ENCODE measurements at regions not wholly inside any gene's neighbourhood (a gene's known extent, or its start where the extent isn't known, plus 50 kb on each side); places are given as distances from the start of the nearest gene placed in this dataset.

DNA sequence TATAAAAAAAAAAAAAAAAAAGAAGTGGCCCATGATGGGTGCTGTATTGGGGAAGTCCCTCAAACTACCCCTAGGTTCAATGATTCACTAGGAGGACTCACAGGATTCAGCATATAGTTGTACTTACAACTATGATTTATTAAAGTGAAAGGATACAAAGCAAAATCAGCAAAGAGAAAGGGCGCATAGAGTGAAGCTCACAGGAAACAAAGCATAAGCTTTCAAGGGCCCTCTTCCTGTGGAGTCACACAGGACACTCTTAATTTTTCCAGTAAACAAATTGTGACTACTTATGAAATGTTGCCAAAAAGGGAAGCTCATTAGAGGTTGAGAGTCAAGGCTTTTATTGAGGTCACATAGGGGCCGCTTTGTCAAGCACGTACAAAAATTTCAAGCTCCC, 153.7 kb upstream of the GAP43 start:
- no peaks in the 10 kb centered on the region for H3K27me3 ChIP-seq (ENCODE audit: control insufficient read depth, insufficient read depth, low read length)

DNA sequence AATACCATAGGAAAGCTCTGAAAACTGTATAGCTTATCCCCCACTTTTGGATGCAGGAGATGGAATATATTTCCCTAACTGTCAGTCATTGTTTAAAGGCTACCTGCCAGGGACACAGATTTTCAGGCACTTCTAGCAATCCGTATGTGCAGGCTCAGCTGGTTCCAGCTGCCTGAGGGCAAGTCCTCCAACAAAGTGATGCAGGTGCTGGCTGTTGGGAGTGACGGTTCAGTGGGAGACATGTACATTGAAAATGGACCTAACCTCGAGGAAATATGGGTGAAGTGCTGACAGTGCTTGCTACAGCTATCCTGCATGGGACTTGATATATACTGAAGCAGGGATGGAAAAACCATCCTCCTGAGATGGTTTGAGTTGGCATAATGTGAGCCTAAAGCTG, 153.1 kb upstream of the GAP43 start:
- Histone ChIP-seq H3K9ac (ENCODE audit: low read length) (no peak overlapping the region), H3K36me3 (ENCODE audit: control insufficient read depth, insufficient read depth, low read length) (no peaks in the 10 kb centered on the region), H3K27ac (ENCODE audit: low read depth, low read length) (no peak overlapping the region), H3K4me3 (ENCODE audit: low read length) (no peak overlapping the region), H3K4me1 (ENCODE audit: control insufficient read depth, insufficient read depth, low read length) (no peaks in the 10 kb centered on the region), H3K27me3 (ENCODE audit: control insufficient read depth, insufficient read depth, low read length) (no peaks in the 10 kb centered on the region)

More for the DNA sequence above, 153.7 kb upstream of the GAP43 start:
- H3K36me3 ChIP-seq (ENCODE audit: control insufficient read depth, insufficient read depth, low read length): no peaks in the 10 kb centered on the region
- H3K9ac ChIP-seq (ENCODE audit: low read length): no peak overlapping the region
- no peak overlapping the region for H3K4me3 ChIP-seq (ENCODE audit: low read length)
- no peaks in the 10 kb centered on the region for H3K4me1 ChIP-seq (ENCODE audit: control insufficient read depth, insufficient read depth, low read length)
- no peak overlapping the region for H3K27ac ChIP-seq (ENCODE audit: low read depth, low read length)

DNA sequence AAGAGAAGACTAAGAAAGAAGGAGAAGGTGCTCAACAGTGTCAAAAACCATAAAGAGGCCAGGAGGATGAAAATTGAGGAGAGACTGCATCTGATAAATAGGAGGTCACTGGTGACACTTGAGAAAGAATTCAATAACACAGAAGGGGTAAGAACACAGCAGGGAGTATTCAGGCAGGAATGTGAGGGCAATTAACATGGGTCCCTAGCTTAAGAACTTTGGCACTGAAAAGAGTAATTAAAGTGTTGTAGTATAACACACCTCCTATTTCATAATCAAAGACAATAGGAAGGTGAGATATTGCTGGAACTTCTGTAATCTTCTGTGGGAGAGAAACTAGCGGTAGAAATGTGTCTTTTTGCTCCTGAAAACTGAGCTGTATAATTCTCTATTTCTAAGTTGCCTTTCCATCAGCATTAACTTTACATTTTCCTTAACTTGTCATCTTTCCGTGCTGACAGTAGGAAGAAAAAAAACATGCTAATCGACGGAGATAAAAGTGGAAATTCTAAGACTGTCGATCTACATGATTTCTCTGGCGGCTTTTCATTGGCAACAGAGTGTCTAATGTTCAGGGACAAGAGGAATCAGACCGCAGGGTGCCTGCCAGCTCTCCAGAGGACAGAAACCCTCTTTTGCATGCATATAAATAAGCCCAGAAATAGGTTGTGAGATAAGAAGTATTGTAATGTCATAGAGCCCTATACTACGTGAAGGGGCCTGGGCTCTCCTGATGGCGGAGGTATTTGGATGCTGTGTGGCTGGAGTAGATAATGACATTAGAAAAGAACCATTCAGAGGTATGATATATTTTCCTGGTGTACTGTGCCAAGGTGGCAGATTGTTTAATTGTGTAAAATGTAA, 147.9 kb upstream of the GAP43 start:
- Histone ChIP-seq H3K27me3 (ENCODE audit: control insufficient read depth, insufficient read depth, low read length) (no peaks in the 10 kb centered on the region), H3K4me1 (ENCODE audit: control insufficient read depth, insufficient read depth, low read length) (no peaks in the 10 kb centered on the region), H3K4me3 (ENCODE audit: low read length) (no peak overlapping the region), H3K27ac (ENCODE audit: low read depth, low read length) (no peak overlapping the region), H3K36me3 (ENCODE audit: control insufficient read depth, insufficient read depth, low read length) (no peaks in the 10 kb centered on the region), H3K9ac (ENCODE audit: low read length) (no peak overlapping the region)

DNA sequence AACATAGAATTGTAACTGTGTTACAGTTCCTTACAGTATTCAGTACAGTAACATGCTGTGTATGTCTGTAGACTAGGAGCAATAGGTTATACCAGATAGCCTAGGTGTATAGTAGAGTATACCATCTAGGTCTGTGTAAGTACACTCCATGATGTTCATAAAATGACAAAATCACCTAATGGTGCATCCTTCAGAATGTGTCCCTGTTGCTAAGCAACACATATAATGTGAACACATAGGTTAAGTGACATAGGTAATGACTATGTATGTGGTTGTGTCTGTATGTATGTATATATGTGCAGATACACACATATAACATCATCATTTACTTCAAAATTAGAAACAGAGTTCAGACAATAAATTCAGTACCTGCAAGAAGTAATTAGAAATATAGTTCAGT, 146.8 kb upstream of the GAP43 start:
- H3K27ac ChIP-seq (ENCODE audit: low read depth, low read length): no peak overlapping the region
- H3K4me1 ChIP-seq (ENCODE audit: control insufficient read depth, insufficient read depth, low read length): no peaks in the 10 kb centered on the region
- H3K36me3 ChIP-seq (ENCODE audit: control insufficient read depth, insufficient read depth, low read length): no peaks in the 10 kb centered on the region
- no peaks in the 10 kb centered on the region for H3K27me3 ChIP-seq (ENCODE audit: control insufficient read depth, insufficient read depth, low read length)
- no peak overlapping the region for H3K9ac ChIP-seq (ENCODE audit: low read length)
- H3K4me3 ChIP-seq (ENCODE audit: low read length): no peak overlapping the region

DNA sequence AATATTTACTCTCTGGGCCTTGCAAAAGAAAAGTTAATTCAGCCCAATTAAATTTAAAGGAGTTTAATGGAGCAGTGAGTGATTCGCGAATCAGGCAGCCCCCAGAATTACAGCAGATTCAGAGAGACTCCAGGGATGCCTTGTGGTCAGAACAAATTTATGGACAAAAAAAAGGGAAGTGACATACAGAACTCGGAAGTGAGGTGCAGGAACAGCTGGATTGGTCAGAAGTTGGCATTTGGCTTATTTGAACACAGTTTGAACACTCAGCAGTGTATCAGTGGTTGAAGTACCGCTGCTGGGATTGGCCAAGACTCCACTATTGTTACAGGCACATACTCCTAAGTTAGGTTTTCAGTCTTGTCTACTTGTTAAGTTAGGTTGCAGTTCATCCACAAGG, 145.0 kb upstream of the GAP43 start:
- Histone ChIP-seq H3K36me3 (ENCODE audit: control insufficient read depth, insufficient read depth, low read length) (no peaks in the 10 kb centered on the region), H3K9ac (ENCODE audit: low read length) (no peak overlapping the region), H3K4me3 (ENCODE audit: low read length) (no peak overlapping the region), H3K27me3 (ENCODE audit: control insufficient read depth, insufficient read depth, low read length) (no peaks in the 10 kb centered on the region), H3K4me1 (ENCODE audit: control insufficient read depth, insufficient read depth, low read length) (no peaks in the 10 kb centered on the region), H3K27ac (ENCODE audit: low read depth, low read length) (no peak overlapping the region)

DNA sequence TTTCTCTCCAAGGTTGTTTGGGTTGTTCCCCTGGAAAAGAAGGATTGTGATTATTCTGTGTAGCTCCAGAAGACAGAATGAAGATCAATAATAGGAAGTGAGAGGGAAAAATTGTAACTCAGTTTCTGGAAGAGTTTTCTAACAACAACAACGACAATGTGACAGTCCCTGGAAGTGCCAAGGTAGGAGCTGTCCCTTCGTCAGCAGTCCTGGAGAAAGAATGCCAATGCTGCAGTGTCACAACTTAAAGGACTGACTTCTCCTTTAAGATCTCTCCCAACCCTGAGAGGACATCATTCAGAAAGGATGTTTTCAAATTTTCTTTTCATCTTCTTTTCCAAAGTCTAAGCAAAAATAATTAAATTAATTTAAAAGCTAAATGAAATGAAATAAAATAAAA, 136.4 kb upstream of the GAP43 start:
- Histone ChIP-seq H3K9ac (ENCODE audit: low read length) (no peak overlapping the region), H3K27ac (ENCODE audit: low read depth, low read length) (no peak overlapping the region), H3K4me1 (ENCODE audit: control insufficient read depth, insufficient read depth, low read length) (no peaks in the 10 kb centered on the region)

DNA sequence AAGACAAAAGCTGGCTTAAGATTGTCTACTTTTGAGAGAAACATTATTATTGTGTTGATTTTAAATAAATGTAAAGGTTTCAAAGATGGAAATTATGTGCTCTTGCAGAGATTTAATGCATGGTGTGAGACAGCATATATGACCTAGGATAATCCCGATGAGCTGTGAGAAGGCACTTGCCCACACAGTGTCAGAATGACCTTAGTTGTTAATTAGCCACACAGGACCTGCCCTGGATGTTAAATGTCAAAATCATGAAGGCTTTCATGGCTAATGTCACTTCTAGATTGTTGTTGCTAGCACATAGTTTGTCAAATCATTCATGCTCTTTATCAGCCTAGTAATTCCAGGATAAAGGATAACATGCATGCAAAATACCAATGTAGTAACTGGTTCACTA, 135.3 kb upstream of the GAP43 start:
- Histone ChIP-seq H3K27me3 (ENCODE audit: control insufficient read depth, insufficient read depth, low read length) (no peaks in the 10 kb centered on the region), H3K27ac (ENCODE audit: low read depth, low read length) (no peak overlapping the region), H3K9ac (ENCODE audit: low read length) (no peak overlapping the region), H3K36me3 (ENCODE audit: control insufficient read depth, insufficient read depth, low read length) (no peaks in the 10 kb centered on the region), H3K4me1 (ENCODE audit: control insufficient read depth, insufficient read depth, low read length) (no peaks in the 10 kb centered on the region), H3K4me3 (ENCODE audit: low read length) (no peak overlapping the region)

More for the DNA sequence above, 136.4 kb upstream of the GAP43 start:
- no peak overlapping the region for H3K4me3 ChIP-seq (ENCODE audit: low read length)
- no peaks in the 10 kb centered on the region for H3K27me3 ChIP-seq (ENCODE audit: control insufficient read depth, insufficient read depth, low read length)
- H3K36me3 ChIP-seq (ENCODE audit: control insufficient read depth, insufficient read depth, low read length): no peaks in the 10 kb centered on the region

DNA sequence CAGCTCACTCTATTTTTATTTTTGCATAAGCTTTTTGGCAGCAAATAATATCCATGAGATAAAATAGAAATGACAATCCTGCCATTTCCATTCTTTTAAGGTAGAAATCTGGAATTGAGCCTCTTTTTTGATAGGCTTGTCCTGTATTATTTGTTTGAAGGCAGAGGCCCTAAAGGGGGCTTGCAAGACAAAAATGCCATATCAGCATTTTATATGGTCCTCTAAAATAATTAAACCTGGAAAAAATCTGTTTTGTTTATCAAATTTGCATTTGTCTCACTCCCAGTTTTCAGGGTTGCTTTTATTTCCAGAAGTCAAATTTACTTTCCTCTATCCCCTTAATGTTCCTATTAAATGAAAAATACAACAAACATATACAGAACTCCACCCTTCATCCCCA, 134.9 kb upstream of the GAP43 start:
- Histone ChIP-seq H3K9ac (ENCODE audit: low read length) (no peak overlapping the region), H3K27me3 (ENCODE audit: control insufficient read depth, insufficient read depth, low read length) (no peaks in the 10 kb centered on the region), H3K4me1 (ENCODE audit: control insufficient read depth, insufficient read depth, low read length) (no peaks in the 10 kb centered on the region), H3K27ac (ENCODE audit: low read depth, low read length) (no peak overlapping the region), H3K36me3 (ENCODE audit: control insufficient read depth, insufficient read depth, low read length) (no peaks in the 10 kb centered on the region), H3K4me3 (ENCODE audit: low read length) (no peak overlapping the region)

DNA sequence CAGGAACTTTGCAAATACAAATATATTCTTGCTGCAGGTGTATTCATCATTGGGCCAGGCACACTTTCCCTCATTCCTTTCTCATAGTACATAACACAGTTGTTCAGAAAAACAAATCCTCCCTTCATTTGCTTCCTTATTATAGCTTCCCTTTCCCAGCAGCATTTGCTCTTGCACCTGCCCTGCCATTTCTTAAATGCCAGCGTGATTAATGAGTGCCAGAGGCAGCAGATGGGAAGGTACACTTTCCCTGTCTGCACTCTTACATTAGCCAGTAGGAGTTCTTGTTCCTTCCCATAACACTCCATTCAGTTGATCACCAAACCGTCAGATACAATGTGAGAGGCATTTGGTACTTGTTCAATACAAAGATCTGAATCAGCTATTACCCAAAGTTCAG, 128.5 kb upstream of the GAP43 start:
- Histone ChIP-seq H3K36me3 (ENCODE audit: control insufficient read depth, insufficient read depth, low read length) (no peaks in the 10 kb centered on the region), H3K9ac (ENCODE audit: low read length) (no peak overlapping the region), H3K27ac (ENCODE audit: low read depth, low read length) (no peak overlapping the region), H3K27me3 (ENCODE audit: control insufficient read depth, insufficient read depth, low read length) (no peaks in the 10 kb centered on the region), H3K4me3 (ENCODE audit: low read length) (no peak overlapping the region), H3K4me1 (ENCODE audit: control insufficient read depth, insufficient read depth, low read length) (no peaks in the 10 kb centered on the region)

DNA sequence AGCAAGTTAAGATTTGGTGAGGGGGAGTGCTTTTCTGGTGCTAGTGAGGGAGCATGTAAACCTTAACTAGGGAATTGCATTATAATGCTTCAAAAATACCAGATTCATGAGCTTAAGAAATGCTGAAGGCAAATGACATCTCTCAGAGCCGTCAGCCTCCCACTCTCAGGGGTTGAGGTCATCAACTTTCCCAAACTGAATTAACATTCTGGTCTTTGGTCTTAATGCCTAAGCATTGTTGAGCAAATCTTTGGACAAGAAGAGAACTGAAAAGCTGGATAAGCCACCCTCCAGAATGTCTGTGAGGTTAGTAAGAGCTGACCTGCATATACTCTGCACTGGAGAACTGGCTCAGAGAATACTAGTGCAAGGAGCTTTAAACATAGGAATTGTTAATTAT, 124.9 kb upstream of the GAP43 start:
- Histone ChIP-seq H3K27ac (ENCODE audit: low read depth, low read length) (no peak overlapping the region), H3K9ac (ENCODE audit: low read length) (no peak overlapping the region), H3K4me1 (ENCODE audit: control insufficient read depth, insufficient read depth, low read length) (no peaks in the 10 kb centered on the region), H3K36me3 (ENCODE audit: control insufficient read depth, insufficient read depth, low read length) (no peaks in the 10 kb centered on the region), H3K27me3 (ENCODE audit: control insufficient read depth, insufficient read depth, low read length) (no peaks in the 10 kb centered on the region), H3K4me3 (ENCODE audit: low read length) (no peak overlapping the region)

DNA sequence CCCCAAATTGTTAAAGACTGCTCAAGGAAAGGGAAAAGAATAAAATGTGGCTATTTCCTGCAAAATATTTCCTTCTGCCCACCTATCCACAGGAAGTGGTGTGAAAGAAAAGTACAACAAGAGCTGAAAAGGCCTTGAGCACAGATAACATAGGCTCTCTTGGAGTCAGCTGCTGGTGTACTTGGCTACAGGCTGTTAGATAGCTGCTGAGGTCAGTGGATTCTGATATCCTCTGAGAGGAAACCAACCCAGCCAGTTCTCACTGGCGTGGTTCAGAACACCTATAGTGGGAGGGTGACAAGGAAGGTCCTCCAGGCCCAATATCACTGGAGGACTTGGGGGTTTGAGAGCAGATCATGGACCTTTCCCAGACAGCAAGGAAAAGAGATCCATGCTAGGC, 124.4 kb upstream of the GAP43 start:
- no peak overlapping the region for H3K27ac ChIP-seq (ENCODE audit: low read depth, low read length)
- no peaks in the 10 kb centered on the region for H3K36me3 ChIP-seq (ENCODE audit: control insufficient read depth, insufficient read depth, low read length)
- no peak overlapping the region for H3K9ac ChIP-seq (ENCODE audit: low read length)
- H3K4me1 ChIP-seq (ENCODE audit: control insufficient read depth, insufficient read depth, low read length): no peaks in the 10 kb centered on the region
- no peak overlapping the region for H3K4me3 ChIP-seq (ENCODE audit: low read length)
- H3K27me3 ChIP-seq (ENCODE audit: control insufficient read depth, insufficient read depth, low read length): no peaks in the 10 kb centered on the region

DNA sequence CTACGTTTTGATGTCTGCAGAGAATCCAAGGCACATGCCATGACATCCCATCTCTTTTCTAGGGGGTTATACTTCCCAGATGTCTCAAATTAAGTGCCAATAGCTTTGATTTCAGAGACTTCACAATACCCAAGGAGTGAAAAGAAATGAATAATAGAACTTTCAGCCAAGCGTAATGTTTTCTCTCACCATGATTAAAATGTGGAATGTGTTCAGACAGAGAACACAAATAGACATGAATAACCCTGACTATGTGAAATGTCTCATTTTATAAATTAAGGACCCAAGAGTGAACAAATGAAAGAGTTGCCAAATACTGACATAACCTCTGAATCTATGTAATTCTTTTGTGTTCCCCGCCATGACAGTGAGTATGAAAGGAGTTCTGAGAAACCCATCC, 123.6 kb upstream of the GAP43 start:
- Histone ChIP-seq H3K36me3 (ENCODE audit: control insufficient read depth, insufficient read depth, low read length) (no peaks in the 10 kb centered on the region), H3K27me3 (ENCODE audit: control insufficient read depth, insufficient read depth, low read length) (no peaks in the 10 kb centered on the region), H3K4me3 (ENCODE audit: low read length) (no peak overlapping the region), H3K4me1 (ENCODE audit: control insufficient read depth, insufficient read depth, low read length) (no peaks in the 10 kb centered on the region), H3K27ac (ENCODE audit: low read depth, low read length) (no peak overlapping the region), H3K9ac (ENCODE audit: low read length) (no peak overlapping the region)

DNA sequence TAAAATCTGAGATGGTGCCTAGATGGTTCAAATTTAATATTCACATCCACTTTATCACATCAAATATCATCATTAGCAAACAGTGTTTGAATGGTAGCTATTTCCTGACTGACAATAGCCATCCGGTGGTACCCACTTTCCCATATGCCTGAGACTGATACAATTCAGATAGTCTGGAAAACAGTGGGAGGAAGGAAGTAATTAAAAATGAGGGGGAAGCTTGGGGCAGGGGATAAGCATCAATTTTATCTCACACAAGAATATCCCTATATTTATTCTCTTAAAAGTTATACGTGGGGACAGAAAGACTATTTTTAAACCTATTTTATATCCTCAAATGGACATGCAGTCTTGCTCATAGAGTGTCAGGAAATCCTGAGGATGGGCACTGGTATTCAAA, 122.5 kb upstream of the GAP43 start:
- H3K4me3 ChIP-seq (ENCODE audit: low read length): no peak overlapping the region
- no peak overlapping the region for H3K27ac ChIP-seq (ENCODE audit: low read depth, low read length)
- no peaks in the 10 kb centered on the region for H3K27me3 ChIP-seq (ENCODE audit: control insufficient read depth, insufficient read depth, low read length)
- no peaks in the 10 kb centered on the region for H3K36me3 ChIP-seq (ENCODE audit: control insufficient read depth, insufficient read depth, low read length)
- H3K9ac ChIP-seq (ENCODE audit: low read length): no peak overlapping the region
- no peaks in the 10 kb centered on the region for H3K4me1 ChIP-seq (ENCODE audit: control insufficient read depth, insufficient read depth, low read length)

Measured in rectal smooth muscle tissue (tissue), 1 donor.